ENCODE measurements at regions not wholly inside any gene's neighbourhood (a gene's known extent, or its start where the extent isn't known, plus 50 kb on each side); places are given as distances from the start of the nearest gene placed in this dataset.

- H3K36me3 ChIP-seq: no peaks in the 10 kb centered on the region
- ATAC-seq (no peak), DNase-seq (no peak)
- no peaks in the 10 kb centered on the region for H3K4me1 ChIP-seq
- H3K27ac ChIP-seq: no peak overlapping the region
- intact Hi-C loops (cut with DNase I): no loop called here
- TF ChIP-seq CTCF (IDR thresholded peaks at IDR 0.05): no peak
- H3K9me3 ChIP-seq: peaks cover 9% of the 10 kb centered on the region
- no peak overlapping the region for H3K4me3 ChIP-seq
- peaks cover 30% of the 10 kb centered on the region for H3K27me3 ChIP-seq (ENCODE audit: low read depth)
These were observed 265.2 kb downstream of the BMP7 start for GRCh38 chr20:57001126-57001767.

GRCh38 chr20:57002066-57002570, 264.3 kb downstream of the BMP7 start:
- peaks cover 34% of the 10 kb centered on the region for H3K27me3 ChIP-seq (ENCODE audit: low read depth)
- DNase-seq: no peak
- intact Hi-C loops (cut with DNase I): no loop called here

GRCh38 chr20:57003012-57003411, 263.4 kb downstream of the BMP7 start:
- H3K27ac ChIP-seq: no peak overlapping the region
- intact Hi-C loops (cut with DNase I): no loop called here
- TF ChIP-seq CTCF (IDR thresholded peaks at IDR 0.05): no peak
- H3K9me3 ChIP-seq: peaks cover 7% of the 10 kb centered on the region
- H3K4me1 ChIP-seq: no peaks in the 10 kb centered on the region
- H3K4me3 ChIP-seq: no peak overlapping the region
- DNase-seq: no peak
- ATAC-seq: no peak
- H3K36me3 ChIP-seq: no peaks in the 10 kb centered on the region
- H3K27me3 ChIP-seq (ENCODE audit: low read depth): peaks cover 34% of the 10 kb centered on the region

More at GRCh38 chr20:57002066-57002570, 264.3 kb downstream of the BMP7 start:
- Histone ChIP-seq H3K4me3 (no peak overlapping the region), H3K36me3 (no peaks in the 10 kb centered on the region), H3K27ac (no peak overlapping the region), H3K9me3 (peaks cover 9% of the 10 kb centered on the region), H3K4me1 (no peaks in the 10 kb centered on the region)
- no peak for ATAC-seq
- no peak for TF ChIP-seq CTCF (IDR thresholded peaks at IDR 0.05)

- TF ChIP-seq CTCF (IDR thresholded peaks at IDR 0.05): no peak
- DNase-seq (no peak), ATAC-seq (no peak)
- intact Hi-C loops (cut with DNase I): no loop called here
- Histone ChIP-seq H3K27me3 (ENCODE audit: low read depth) (peaks cover 42% of the 10 kb centered on the region), H3K4me1 (no peaks in the 10 kb centered on the region), H3K27ac (no peak overlapping the region), H3K9me3 (no peaks in the 10 kb centered on the region), H3K4me3 (no peak overlapping the region), H3K36me3 (no peaks in the 10 kb centered on the region)
These were observed 262.0 kb downstream of the BMP7 start for GRCh38 chr20:57004416-57004815.

GRCh38 chr20:57004951-57005933, 261.2 kb downstream of the BMP7 start:
- Histone ChIP-seq H3K27me3 (ENCODE audit: low read depth) (peaks cover 42% of the 10 kb centered on the region), H3K27ac (no peak overlapping the region), H3K36me3 (no peaks in the 10 kb centered on the region), H3K4me3 (no peak overlapping the region), H3K9me3 (no peaks in the 10 kb centered on the region), H3K4me1 (no peaks in the 10 kb centered on the region)
- no peak for TF ChIP-seq CTCF (IDR thresholded peaks at IDR 0.05)
- intact Hi-C loops (cut with DNase I): no loop called here
- DNase-seq (no peak), ATAC-seq (no peak)

All from lower lobe of right lung (tissue), 2 donors.